HG03175 (cell line): ENCODE measurements at regions not wholly inside any gene's neighbourhood (a gene's known extent, or its start where the extent isn't known, plus 50 kb on each side); places are given as distances from the start of the nearest gene placed in this dataset.
"Not testable (repeated sequence)": the region's sequence is repeated elsewhere in the genome, so short reads cannot be mapped to it uniquely, and the experiment has no call there.

ENCODE experiments used
- ATAC-seq: cut with Tn5 transposase; IDR thresholded peaks from one replicate; pipeline ENCODE4 v1.9.1; 2021; ENCODE audit warnings: mild to moderate bottlenecking, moderate library complexity; ENCODE audit not compliant: unreplicated experiment

DNA sequence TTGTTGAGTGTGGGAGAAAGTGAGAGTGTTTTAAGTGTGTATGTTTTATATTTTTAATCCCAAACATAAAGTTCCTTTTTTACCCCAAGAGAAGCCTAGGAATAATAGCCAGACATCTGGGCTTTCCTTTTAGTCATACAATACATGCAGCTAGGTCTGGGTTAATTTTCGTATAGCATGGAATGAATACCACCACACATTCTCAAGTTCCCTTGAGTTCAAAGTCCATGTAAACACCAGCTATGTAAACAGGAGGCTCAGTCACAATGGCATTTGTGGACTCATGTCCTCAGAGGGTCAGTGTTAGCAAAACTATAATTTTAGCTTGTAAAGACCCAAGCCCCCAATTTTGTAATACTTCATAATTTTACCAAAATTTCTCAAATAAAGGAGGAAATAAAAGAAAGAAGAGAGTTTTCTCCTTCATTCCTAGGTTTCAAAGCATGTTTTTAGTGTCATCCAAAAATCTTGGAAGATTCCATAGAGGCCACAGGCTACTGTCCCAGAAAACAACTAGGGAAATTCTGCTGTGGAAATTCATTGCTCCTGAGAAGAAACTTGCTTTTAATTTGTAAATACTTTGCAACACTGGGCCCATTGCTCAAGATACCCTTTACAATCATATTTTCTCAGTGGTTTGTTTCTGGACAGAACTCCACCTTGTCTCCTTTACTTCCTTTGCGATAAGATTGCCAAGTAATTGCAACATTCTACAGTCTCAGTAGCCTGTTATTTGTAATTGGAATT is 671.2 kb downstream of the COL12A1 start:
- no peak for ATAC-seq

DNA sequence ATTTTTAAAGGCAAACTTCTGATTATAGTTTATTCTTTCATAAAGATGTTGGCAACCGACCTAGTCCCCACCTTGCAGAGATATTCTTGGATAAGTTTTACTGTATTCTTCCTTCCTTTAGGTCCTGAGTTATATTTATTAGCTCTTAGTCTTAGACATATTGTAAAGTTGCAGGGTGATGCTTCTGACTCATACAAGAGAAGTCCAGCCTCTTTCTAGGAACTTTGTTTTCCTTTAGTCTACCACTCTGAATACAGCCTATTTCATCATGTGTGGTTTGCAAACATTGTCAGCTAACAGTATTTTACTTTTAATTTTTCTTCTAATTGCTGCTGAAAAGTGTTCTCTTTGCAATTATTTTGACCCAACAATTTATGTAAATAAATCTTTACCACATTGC is 686.7 kb downstream of the COL12A1 start:
- no peak for ATAC-seq

DNA sequence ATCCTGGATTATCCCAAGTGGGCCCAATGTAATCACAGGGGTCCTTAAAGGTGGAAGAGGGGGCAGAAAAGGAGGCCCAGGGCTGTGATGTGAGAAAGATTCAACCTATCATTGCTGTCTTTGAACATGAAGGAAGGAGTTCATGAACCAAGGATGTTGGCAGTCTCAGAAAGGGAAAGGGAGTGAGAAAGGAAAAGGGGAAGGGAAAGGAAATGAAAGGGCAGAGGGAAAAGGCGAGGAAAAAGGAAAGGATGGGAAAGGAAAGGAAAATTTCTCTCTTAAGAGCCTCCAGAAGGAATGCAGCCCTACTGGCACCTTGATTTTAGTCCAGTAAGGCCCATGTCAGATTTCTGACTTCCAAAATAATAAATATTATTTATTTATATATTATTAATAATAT is 687.8 kb downstream of the COL12A1 start:
- ATAC-seq = no peak

DNA sequence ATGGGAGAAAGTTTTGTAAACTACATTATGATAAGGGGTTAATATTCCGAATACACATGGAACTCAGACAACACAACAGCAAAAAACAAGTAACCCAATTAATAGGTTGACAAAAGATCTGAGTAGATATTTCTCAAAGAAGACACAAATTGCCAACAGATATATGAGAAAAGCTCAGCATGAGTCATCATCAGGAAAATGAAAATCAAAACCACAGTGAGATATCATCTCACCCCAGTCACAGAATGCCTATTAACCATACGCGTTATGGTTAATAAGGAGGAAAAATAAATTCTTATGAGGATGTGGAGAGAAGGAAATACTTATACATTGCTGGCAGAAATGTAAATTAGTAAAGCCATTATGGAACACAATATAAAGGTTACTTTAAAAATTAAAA is 695.0 kb downstream of the COL12A1 start:
- ATAC-seq = no peak

DNA sequence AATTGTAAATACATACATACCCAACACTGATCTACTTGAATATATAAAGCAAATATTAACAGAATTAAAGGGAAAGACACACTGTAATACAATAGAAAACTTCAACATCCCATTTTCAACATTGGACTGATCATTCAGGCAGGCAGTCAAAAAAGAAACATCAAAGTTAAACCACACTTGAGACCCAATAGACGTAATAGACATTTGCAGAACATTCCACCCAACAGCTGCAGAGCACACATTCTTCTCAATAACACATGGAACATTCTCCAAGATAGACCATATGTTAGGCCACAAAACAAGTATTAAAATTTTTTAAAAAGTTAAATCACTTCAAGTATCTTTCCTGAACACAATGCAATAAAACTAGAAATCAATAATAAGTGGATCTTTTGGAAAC is 698.2 kb downstream of the COL12A1 start:
- no peak for ATAC-seq

DNA sequence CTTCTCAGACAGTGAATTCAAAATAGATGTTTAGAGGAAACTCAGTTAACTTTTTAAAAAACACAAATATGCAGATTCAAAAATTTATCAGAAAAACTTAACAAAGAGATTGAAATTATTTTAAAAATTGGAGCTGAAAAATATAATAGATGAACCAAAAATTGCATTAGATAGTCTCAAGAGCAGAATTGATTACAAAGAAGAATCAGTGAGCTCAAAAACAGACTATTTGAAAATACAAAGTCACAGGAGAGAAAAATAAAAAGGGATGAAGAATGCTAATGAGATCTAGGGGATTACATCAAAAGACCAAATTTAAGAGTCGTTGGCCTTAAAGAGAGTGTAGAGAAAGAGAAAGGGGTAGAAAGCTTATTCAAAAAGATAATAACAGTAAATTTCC is 700.5 kb downstream of the COL12A1 start:
- ATAC-seq = no peak

DNA sequence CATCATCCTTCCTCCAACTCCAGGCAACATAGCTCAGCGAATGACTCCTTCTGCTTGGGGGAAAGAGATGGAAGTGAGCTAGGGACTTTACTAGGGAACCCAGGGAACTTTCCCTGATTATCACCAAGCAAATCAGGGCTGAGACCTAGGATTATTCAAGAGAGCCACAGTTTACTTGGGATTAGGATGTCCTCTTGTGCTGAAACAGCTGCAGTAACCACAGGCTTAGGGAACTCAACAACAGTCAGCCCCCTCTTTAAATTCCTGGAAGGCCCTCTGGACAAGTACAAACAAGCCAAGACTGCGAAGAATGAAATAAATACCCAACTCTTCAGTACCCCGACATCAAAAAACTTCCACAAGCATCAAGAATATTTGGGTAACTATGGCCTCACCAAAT is 700.9 kb downstream of the COL12A1 start:
- ATAC-seq = no peak

DNA sequence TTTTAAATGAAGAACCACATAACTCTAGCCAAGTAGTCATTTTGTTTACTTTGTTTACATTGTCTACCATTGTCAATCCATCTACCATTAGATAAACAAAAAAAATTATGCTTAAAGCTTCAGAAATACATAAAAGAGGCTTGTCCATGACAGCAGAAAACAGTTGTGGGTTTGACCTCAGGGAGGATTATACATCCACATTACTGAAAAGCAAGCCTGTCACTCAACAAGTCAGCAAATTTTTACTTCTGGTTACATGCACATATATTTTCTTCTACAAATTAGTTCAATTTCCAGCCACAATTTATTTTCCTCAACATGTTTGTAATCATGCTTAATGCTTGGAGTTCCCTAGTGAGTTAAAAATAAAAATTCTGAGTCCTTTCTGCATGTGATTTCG is 713.3 kb downstream of the COL12A1 start:
- ATAC-seq = no peak

DNA sequence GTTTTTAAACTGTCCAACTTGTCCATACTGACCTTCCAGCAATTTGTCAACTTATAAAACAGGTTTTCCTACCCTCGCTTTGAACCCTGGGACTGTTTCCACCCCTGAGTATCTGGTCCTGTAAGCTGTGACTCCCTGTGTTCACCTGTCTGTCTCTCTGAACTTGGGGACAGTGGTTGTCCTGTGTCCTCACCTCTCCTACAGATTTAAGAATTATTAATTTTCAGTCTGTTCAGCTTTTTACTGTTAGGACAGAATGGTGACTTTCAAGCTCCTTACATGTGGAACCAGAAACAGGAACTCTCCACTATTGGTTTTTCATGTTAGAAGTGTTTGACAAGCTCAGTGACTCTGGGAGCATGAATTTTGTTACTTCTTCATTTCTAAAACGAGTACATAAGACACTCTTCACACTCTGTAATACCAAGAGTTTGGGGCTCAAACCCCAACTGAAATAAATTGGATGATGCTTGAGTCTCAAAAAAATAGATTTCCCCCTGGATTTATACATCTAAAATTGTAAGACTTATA is 713.9 kb downstream of the COL12A1 start:
- peak; percentile 81 for ATAC-seq

DNA sequence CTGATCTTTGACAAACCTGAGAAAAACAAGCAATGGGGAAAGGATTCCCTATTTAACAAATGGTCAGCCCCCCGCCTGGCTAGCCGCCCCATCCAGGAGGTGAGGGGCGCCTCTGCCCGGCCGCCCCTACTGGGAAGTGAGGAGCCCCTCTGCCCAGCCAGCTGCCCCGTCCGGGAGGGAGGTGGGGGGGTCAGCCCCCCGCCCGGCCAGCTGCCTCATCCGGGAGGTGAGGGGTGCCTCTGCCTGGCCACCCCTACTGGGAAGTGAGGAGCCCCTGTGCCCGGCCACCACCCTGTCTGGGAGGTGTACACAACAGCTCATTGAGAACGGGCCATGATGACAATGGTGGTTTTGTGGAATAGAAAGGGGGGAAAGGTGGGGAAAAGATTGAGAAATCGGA is 717.1 kb downstream of the COL12A1 start:
- not testable (repeated sequence) for ATAC-seq

DNA sequence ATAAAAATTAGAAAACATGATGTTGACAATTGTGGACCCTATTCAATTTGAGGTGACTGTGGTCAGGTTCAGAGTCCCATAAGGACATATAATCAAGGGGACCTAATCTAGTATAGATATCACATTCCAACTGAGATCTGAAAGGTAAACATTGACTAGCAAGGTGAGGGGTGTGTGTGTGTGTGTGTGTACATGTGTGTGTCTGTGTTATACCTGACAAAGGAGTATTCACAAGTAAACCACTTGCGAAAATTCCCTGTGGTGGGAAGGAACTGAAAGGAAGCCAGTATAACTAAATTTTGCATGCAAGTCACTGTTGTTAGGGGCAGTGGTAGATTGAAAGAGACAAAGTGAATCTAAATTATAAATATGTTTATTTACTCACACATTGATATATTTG is 723.7 kb downstream of the COL12A1 start:
- ATAC-seq = no peak

- ATAC-seq = no peak
Observed at GRCh38 chr6:74480561-74480960, 725.3 kb downstream of the COL12A1 start.

- ATAC-seq = no peak
Observed at GRCh38 chr6:74479960-74480359, 725.9 kb downstream of the COL12A1 start.

- no peak for ATAC-seq
Observed at GRCh38 chr6:74479420-74479819, 726.4 kb downstream of the COL12A1 start.

- not testable (repeated sequence) for ATAC-seq
Observed at GRCh38 chr6:74474046-74474445, 731.8 kb downstream of the COL12A1 start.

DNA sequence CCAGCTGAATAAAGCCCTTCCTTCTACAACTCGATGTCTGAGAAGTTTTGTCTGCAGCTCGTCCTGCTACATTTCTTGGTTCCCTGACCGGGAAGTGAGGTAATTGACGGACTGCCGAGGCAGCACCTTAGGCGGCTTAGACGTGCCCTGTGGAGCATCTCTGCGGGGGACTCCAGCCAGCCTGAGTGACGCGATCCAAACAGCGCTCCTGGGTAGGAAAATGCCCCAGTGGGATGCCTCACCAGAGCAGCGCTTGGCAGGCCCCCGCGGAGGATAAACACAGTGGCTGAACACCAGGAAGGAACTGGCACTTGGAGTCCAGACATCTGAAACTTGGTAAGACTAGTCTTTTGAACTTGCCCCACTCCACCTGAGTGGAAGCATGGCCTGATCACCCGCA is 737.3 kb downstream of the COL12A1 start:
- not testable (repeated sequence) for ATAC-seq

- no peak for ATAC-seq
Observed at GRCh38 chr6:74467533-74468215, 738.2 kb downstream of the COL12A1 start.

DNA sequence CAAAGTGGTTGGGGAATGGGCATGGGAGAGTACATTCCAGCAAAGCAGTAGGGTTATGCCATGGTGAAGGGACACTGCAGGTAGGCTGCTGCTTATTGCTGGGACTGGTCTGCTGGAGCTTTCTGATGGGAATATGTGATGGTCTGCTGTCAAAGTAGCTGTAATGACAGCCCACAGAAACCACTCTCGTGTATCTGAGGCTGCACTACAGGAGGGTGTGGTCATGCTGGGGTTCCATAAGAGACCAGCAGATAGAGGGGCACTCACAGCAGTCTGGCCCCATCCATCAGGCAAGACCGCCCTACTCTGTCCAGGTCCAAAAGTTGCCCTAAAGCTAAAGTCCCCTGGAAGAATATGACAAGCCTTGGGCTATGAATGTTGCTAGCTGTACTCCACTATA is 739.3 kb downstream of the COL12A1 start:
- no peak for ATAC-seq

GRCh38 chr6:74459260-74459659 is 746.6 kb downstream of the COL12A1 start:
- no peak for ATAC-seq

GRCh38 chr6:74458536-74458935 is 747.3 kb downstream of the COL12A1 start:
- no peak for ATAC-seq

- ATAC-seq = no peak
Observed at GRCh38 chr6:74455786-74456185, 750.1 kb downstream of the COL12A1 start.

GRCh38 chr6:74451953-74452352 is 753.9 kb downstream of the COL12A1 start:
- ATAC-seq = no peak
